Psoas muscle (tissue), 7 donors: ENCODE measurements at regions not wholly inside any gene's neighbourhood (a gene's known extent, or its start where the extent isn't known, plus 50 kb on each side); places are given as distances from the start of the nearest gene placed in this dataset.

Experiments used
- ATAC-seq, 4 donors: fragments of 200-7000 bp; cut with Tn5 transposase; one replicate each; pipeline ENCODE4 v1.9.1; 2020; ENCODE audit warnings: moderate library complexity in 3 of 4, mild to moderate bottlenecking in 2 of 4
- DNase-seq, 2 donors: peaks; one replicate each; pipeline ENCODE4 v3.0.0-alpha.2; 2020
- H3K27ac ChIP-seq: fragments of 200-600 bp; one replicate; pipeline ENCODE4 v1.8.0; 2022
- H3K27me3 ChIP-seq, 3 donors: fragments of 200-600 bp in 1 of 3; one replicate each; pipeline versions ENCODE4 v1.6.1 to v1.8.0; 2013 to 2022; ENCODE audit warnings: low read length in 2 of 3, mild to moderate bottlenecking in 2 of 3, moderate library complexity in 1 of 3; ENCODE audit not compliant: insufficient read depth in 3 of 3
- H3K36me3 ChIP-seq, 2 donors: fragments of 200-600 bp in 1 of 2; one replicate each; pipeline versions ENCODE4 v1.6.1 to v1.8.0; 2013 to 2022; ENCODE audit warnings: low read depth in 1 of 2, mild to moderate bottlenecking in 1 of 2, moderate library complexity in 1 of 2; ENCODE audit not compliant: insufficient read depth in 1 of 2
- H3K4me1 ChIP-seq: fragments of 200-600 bp; one replicate; pipeline ENCODE4 v1.8.0; 2022
- H3K4me3 ChIP-seq: fragments of 200-600 bp; one replicate; pipeline ENCODE4 v1.8.0; 2022; ENCODE audit warnings: mild to moderate bottlenecking
- H3K9me3 ChIP-seq: fragments of 200-600 bp; one replicate; pipeline ENCODE4 v1.8.0; 2022
- WGBS, 3 donors: extraction: QIAGEN DNeasy Blood & Tissue Kit; methylation state at CpG; one replicate each; pipeline versions ENCODE4 v1.1.6 to v1.1.7; 2013; 5-methylcytosine and 5-hydroxymethylcytosine counted together
- intact Hi-C, 2 donors: fragments of 100-400 bp; cut with DNase I; formaldehyde crosslinking; loops; one replicate each; pipeline versions ENCODE4 v1.11.0 to v1.14.2; 2022
- TF ChIP-seq, protein P1 (sequence below): fragments of 200-600 bp; IDR thresholded peaks from one replicate; pipeline ENCODE4 v1.8.0; 2022; ENCODE audit warnings: antibody characterized with exemption
- donor health status: healthy with polysubstance abuse.
- donor health status: DM: no; HTN: no; CAD: no; lungs with moderate emphysema.
- donor health status: Bipolar disorder and iron deficiency.
- donor health status: healthy.
- donor health status: DM: yes; HTN: yes; CAD: no.
- donor health status: DM: no; HTN: no; CAD: no.
- donor health status: DM: yes; HTN: yes; CAD: no.

DNA sequence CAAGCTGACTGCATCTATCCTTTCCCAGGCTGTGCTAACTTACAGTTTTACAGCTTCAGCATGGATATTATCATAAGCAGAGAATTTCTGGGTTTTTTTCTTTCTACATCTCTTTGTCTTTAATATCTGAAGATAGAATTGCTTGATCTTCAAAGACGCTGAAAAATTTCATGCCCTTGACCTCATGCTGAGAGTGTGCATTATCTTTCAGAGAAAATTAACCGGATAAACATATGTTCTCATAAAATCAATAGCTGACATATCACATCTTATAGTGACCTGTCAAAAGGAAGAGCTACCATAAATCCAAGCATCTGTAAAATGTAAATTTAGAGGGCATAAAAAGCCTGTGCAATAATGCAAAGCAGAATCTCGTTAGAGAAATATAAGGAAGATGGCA lies 1704.1 kb upstream of the FLRT2 start:
- WGBS, 3 donors: 77 to 85% (median 82%) methylated on average over 3 of the region's 3 CpGs
- H3K4me1 ChIP-seq: no peaks in the 10 kb centered on the region

DNA sequence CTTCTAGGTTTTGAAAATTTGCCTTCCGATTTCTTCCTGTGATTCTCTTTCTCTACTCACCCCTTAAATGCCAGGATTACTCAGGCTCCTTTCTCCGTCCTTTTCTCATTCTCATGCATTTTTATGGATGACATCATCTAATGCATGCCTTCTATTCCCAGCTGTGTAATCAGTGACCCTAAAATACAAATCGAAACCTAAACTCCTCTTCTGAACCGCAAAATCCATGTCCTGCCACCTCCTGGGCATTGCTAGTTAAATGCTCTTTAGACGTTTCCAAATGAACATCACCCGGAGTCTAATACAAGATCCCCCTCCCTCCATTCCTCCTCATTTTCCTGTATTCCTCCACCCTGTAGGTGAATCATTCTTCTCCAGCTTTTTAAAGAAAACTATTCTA lies 1703.1 kb upstream of the FLRT2 start:
- 20 to 34% (median 30%) methylated on average over 6 of the region's 6 CpGs for WGBS, 3 donors
- H3K36me3 ChIP-seq: no peaks in the 10 kb centered on the region
- intact Hi-C loops: no loop called here
- H3K4me3 ChIP-seq: peak overlapping the region; percentile 33
- H3K9me3 ChIP-seq: no peaks in the 10 kb centered on the region
- DNase-seq (no peak), ATAC-seq (no peak)
- no peaks in the 10 kb centered on the region for H3K4me1 ChIP-seq
- no peaks in the 10 kb centered on the region for H3K27me3 ChIP-seq
- no peak overlapping the region for H3K27ac ChIP-seq
- TF ChIP-seq, protein P1, sequence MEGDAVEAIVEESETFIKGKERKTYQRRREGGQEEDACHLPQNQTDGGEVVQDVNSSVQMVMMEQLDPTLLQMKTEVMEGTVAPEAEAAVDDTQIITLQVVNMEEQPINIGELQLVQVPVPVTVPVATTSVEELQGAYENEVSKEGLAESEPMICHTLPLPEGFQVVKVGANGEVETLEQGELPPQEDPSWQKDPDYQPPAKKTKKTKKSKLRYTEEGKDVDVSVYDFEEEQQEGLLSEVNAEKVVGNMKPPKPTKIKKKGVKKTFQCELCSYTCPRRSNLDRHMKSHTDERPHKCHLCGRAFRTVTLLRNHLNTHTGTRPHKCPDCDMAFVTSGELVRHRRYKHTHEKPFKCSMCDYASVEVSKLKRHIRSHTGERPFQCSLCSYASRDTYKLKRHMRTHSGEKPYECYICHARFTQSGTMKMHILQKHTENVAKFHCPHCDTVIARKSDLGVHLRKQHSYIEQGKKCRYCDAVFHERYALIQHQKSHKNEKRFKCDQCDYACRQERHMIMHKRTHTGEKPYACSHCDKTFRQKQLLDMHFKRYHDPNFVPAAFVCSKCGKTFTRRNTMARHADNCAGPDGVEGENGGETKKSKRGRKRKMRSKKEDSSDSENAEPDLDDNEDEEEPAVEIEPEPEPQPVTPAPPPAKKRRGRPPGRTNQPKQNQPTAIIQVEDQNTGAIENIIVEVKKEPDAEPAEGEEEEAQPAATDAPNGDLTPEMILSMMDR: no peak

More for the DNA sequence above, 1704.1 kb upstream of the FLRT2 start:
- Histone ChIP-seq H3K27me3 (no peaks in the 10 kb centered on the region), H3K4me3 (no peak overlapping the region), H3K36me3 (no peaks in the 10 kb centered on the region), H3K9me3 (no peaks in the 10 kb centered on the region), H3K27ac (no peak overlapping the region)
- ATAC-seq (no peak), DNase-seq (no peak)
- TF ChIP-seq, protein P1: no peak
- intact Hi-C loops: no loop called here

DNA sequence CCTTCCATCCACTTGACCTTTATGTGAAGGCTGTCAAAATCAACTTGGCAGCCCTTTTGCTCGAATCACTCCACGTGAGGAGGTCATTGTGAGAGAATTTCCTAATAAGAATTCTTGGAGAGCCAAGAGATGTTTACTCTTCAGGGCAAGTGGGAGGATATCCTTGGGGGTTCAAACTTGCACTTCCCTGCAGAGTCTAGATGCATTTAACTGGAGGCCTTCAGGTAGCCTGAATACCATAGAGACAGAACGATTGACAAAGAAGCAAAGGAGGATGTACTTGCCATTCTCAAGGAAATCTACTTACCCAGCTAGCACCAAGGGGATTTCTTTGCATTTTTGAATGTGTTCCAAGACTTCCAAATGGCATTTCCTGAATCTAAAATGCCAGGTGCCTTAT lies 1702.6 kb upstream of the FLRT2 start:
- intact Hi-C loops: no loop called here
- H3K4me1 ChIP-seq: no peaks in the 10 kb centered on the region
- no peaks in the 10 kb centered on the region for H3K36me3 ChIP-seq

DNA sequence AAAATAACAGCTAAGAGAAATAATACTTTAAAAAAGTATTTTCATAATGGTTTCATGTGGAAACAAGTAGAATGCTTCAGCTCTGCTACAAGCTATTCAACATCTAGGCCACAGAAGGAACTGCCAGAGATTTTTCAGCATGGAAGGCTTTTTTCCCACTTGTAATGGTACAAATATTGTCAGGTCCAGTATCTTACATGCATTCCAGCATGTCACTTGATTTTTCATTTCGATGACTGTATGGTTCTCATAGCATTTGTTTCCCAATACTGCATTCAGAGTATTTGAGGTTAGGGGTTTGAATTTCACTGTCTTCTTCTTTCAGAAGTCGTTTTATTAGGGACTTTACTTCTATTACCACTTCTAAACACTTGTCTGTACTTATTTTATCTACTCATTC lies 1701.5 kb upstream of the FLRT2 start:
- no peak for ATAC-seq
- 38 to 65% (median 42%) methylated on average over 2 of the region's 2 CpGs for WGBS, 3 donors

More for the DNA sequence above, 1702.6 kb upstream of the FLRT2 start:
- no peak overlapping the region for H3K4me3 ChIP-seq
- no peaks in the 10 kb centered on the region for H3K27me3 ChIP-seq
- TF ChIP-seq, protein P1: no peak
- ATAC-seq (no peak), DNase-seq (no peak)
- no peak overlapping the region for H3K27ac ChIP-seq
- WGBS, 3 donors: 29 to 41% (median 39%) methylated on average over 3 of the region's 3 CpGs
- H3K9me3 ChIP-seq: no peaks in the 10 kb centered on the region

DNA sequence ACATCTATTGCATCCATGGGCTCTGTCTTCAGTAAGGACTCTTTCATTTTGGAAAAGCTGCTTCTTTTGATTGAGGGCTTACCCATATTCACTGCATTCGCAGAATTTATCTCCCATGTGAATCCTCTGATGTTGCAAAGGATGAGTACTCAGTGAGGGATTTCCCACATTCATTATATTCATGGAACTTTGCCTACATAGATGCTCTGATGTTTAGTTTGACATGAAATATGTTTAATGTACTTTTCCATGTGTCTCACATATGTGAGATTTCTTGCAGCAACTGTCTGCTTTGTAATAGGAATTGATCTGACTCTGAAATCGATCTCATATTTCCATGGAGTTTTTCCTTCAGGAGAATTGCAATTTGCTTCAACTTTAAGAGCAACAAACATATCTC lies 1699.6 kb upstream of the FLRT2 start:
- 79 to 83% (median 80%) methylated on average over 2 of the region's 2 CpGs for WGBS, 3 donors
- no peaks in the 10 kb centered on the region for H3K27me3 ChIP-seq
- ATAC-seq: no peak
- no peak for DNase-seq
- H3K36me3 ChIP-seq: no peaks in the 10 kb centered on the region
- H3K27ac ChIP-seq: no peak overlapping the region
- TF ChIP-seq, protein P1: no peak
- no peaks in the 10 kb centered on the region for H3K9me3 ChIP-seq
- intact Hi-C loops: no loop called here
- H3K4me3 ChIP-seq: no peak overlapping the region
- no peaks in the 10 kb centered on the region for H3K4me1 ChIP-seq

More for the DNA sequence above, 1701.5 kb upstream of the FLRT2 start:
- H3K9me3 ChIP-seq: no peaks in the 10 kb centered on the region
- intact Hi-C loops: no loop called here
- H3K4me3 ChIP-seq: no peak overlapping the region
- H3K27me3 ChIP-seq: no peaks in the 10 kb centered on the region
- no peak overlapping the region for H3K27ac ChIP-seq
- DNase-seq: no peak
- TF ChIP-seq, protein P1: no peak
- no peaks in the 10 kb centered on the region for H3K36me3 ChIP-seq
- H3K4me1 ChIP-seq: no peaks in the 10 kb centered on the region
